Mesenchymal stem cell (in vitro differentiated cells and primary cell): ENCODE measurements at regions not wholly inside any gene's neighbourhood (a gene's known extent, or its start where the extent isn't known, plus 50 kb on each side); places are given as distances from the start of the nearest gene placed in this dataset.

Experiments
- DNase-seq: peaks from one replicate; pipeline ENCODE4 v3.0.0-alpha.2; 2013
- H2AFZ ChIP-seq: one replicate; pipeline ENCODE4 v1.6.1; 2013; ENCODE audit warnings: low read depth, mild to moderate bottlenecking, control low read depth, inconsistent platforms, low read length, moderate library complexity
- H2AK5ac ChIP-seq: 2 replicates; pipeline ENCODE4 v1.6.1; 2013; ENCODE audit warnings: low read length, moderate library complexity, mild to moderate bottlenecking, inconsistent platforms; ENCODE audit not compliant: severe bottlenecking
- H2BK120ac ChIP-seq: one replicate; pipeline ENCODE4 v1.6.1; 2013; ENCODE audit warnings: low read depth, mild to moderate bottlenecking, inconsistent platforms, low read length, moderate library complexity
- H2BK12ac ChIP-seq, 2 experiments: one replicate each; pipeline ENCODE4 v1.6.1; 2013; ENCODE audit warnings: inconsistent platforms in 2 of 2, low read length in 2 of 2, mild to moderate bottlenecking in 2 of 2, moderate library complexity in 2 of 2, control low read depth in 1 of 2
- H2BK15ac ChIP-seq: one replicate; pipeline ENCODE4 v1.6.1; 2013; ENCODE audit warnings: mild to moderate bottlenecking, low read depth, inconsistent platforms; ENCODE audit not compliant: poor library complexity, severe bottlenecking
- H2BK5ac ChIP-seq: 2 replicates; pipeline ENCODE4 v1.6.1; 2013; ENCODE audit warnings: low read depth, mild to moderate bottlenecking, low read length, control low read depth, inconsistent platforms; ENCODE audit not compliant: poor library complexity, severe bottlenecking
- H3K14ac ChIP-seq, 2 experiments: one replicate each; pipeline ENCODE4 v1.6.1; 2013; ENCODE audit warnings: inconsistent platforms in 2 of 2, low read length in 2 of 2, control low read depth in 1 of 2, mild to moderate bottlenecking in 1 of 2, moderate library complexity in 1 of 2
- H3K18ac ChIP-seq, 2 experiments: one replicate each; pipeline ENCODE4 v1.6.1; 2013; ENCODE audit warnings: inconsistent platforms in 2 of 2, low read length in 2 of 2, control low read depth in 1 of 2, low read depth in 1 of 2, mild to moderate bottlenecking in 1 of 2
- H3K23ac ChIP-seq, 2 experiments: one replicate each; pipeline ENCODE4 v1.6.1; 2013; ENCODE audit warnings: inconsistent platforms in 2 of 2, low read length in 2 of 2, mild to moderate bottlenecking in 2 of 2, moderate library complexity in 2 of 2, control low read depth in 1 of 2
- H3K27ac ChIP-seq: 2 replicates; pipeline ENCODE4 v1.5.1; 2013; ENCODE audit warnings: mild to moderate bottlenecking, moderate library complexity, low read length, control low read depth, inconsistent platforms; ENCODE audit not compliant: poor library complexity, severe bottlenecking
- H3K27me3 ChIP-seq, 2 experiments: 2 replicates each; pipeline versions ENCODE4 v1.6.1 to v1.7.0; 2013; ENCODE audit warnings: low read length in 2 of 2, mild to moderate bottlenecking in 2 of 2, moderate library complexity in 2 of 2, control low read depth in 1 of 2, inconsistent platforms in 1 of 2; ENCODE audit not compliant: control insufficient read depth in 1 of 2, insufficient read depth in 1 of 2
- H3K36me3 ChIP-seq, 2 experiments: 2 replicates each; pipeline versions ENCODE4 v1.6.1 to v1.7.0; 2013; ENCODE audit warnings: low read length in 2 of 2, control low read depth in 1 of 2, inconsistent platforms in 1 of 2, low read depth in 1 of 2, mild to moderate bottlenecking in 1 of 2; ENCODE audit not compliant: insufficient read depth in 2 of 2, control insufficient read depth in 1 of 2
- H3K4ac ChIP-seq, 2 experiments: one replicate each; pipeline ENCODE4 v1.6.1; 2013; ENCODE audit warnings: inconsistent platforms in 2 of 2, low read length in 2 of 2, mild to moderate bottlenecking in 2 of 2, moderate library complexity in 2 of 2, control low read depth in 1 of 2, low read depth in 1 of 2
- H3K4me1 ChIP-seq: 2 replicates; pipeline ENCODE4 v1.6.1; 2013; ENCODE audit warnings: low read depth, low read length, control low read depth; ENCODE audit not compliant: control insufficient read depth, insufficient read depth
- H3K4me2 ChIP-seq: 2 replicates; pipeline ENCODE4 v1.6.1; 2013; ENCODE audit warnings: low read length, mild to moderate bottlenecking, inconsistent platforms; ENCODE audit not compliant: poor library complexity, severe bottlenecking
- H3K4me3 ChIP-seq, 2 experiments: 2 replicates each; pipeline versions ENCODE4 v1.5.1 to v1.7.0; 2013; ENCODE audit warnings: low read length in 2 of 2, mild to moderate bottlenecking in 2 of 2, control low read depth in 1 of 2, low read depth in 1 of 2; ENCODE audit not compliant: insufficient read depth in 1 of 2
- H3K79me1 ChIP-seq: replicated peaks from 2 replicates; pipeline ENCODE4 v1.6.1; 2013; ENCODE audit warnings: mild to moderate bottlenecking, control low read depth, low read length, inconsistent platforms; ENCODE audit not compliant: poor library complexity, severe bottlenecking
- H3K9ac ChIP-seq: 2 replicates; pipeline ENCODE4 v1.7.0; 2013; ENCODE audit warnings: mild to moderate bottlenecking, low read length, moderate library complexity
- H3K9me3 ChIP-seq: 2 replicates; pipeline ENCODE4 v1.7.0; 2013; ENCODE audit warnings: mild to moderate bottlenecking, low read length; ENCODE audit not compliant: control insufficient read depth
- H4K8ac ChIP-seq: one replicate; pipeline ENCODE4 v1.6.1; 2013; ENCODE audit warnings: inconsistent platforms, mild to moderate bottlenecking, low read length, moderate library complexity
- H4K91ac ChIP-seq: one replicate; pipeline ENCODE4 v1.6.1; 2013; ENCODE audit warnings: mild to moderate bottlenecking, low read length, inconsistent platforms
- WGBS: methylation state at CpG from one replicate; pipeline ENCODE4 v1.1.7; 2013; ENCODE audit warnings: mixed read lengths; 5-methylcytosine and 5-hydroxymethylcytosine counted together

- DNase-seq: peak; percentile 61
- Histone ChIP-seq H4K8ac (no peak overlapping the region), H3K79me1 (no peaks in the 10 kb centered on the region), H3K27ac (no peak overlapping the region), H3K9ac (no peak overlapping the region), H2AK5ac (no peak overlapping the region), H2BK15ac (no peak overlapping the region), H2BK120ac (no peak overlapping the region), H3K36me3 (no peaks in the 10 kb centered on the region), H2BK5ac (no peak overlapping the region), H3K23ac (no peak overlapping the region), H2BK12ac (no peak overlapping the region), H3K14ac (no peak overlapping the region), H3K4me1 (no peaks in the 10 kb centered on the region), H3K27me3 (no peaks in the 10 kb centered on the region), H2AFZ (no peak overlapping the region), H3K9me3 (no peaks in the 10 kb centered on the region), H3K18ac (no peak overlapping the region), H3K4me3 (no peak overlapping the region), H3K4me2 (no peak overlapping the region), H3K4ac (no peak overlapping the region), H4K91ac (no peak overlapping the region)
- WGBS: 40% methylated on average over 1 of the region's 2 CpGs
These were observed 747.2 kb upstream of the MAN1A1 start for GRCh38 chr6:120096696-120097260.

- Histone ChIP-seq H3K36me3 (no peaks in the 10 kb centered on the region), H3K4me2 (no peak overlapping the region), H2BK15ac (no peak overlapping the region), H3K27me3 (no peaks in the 10 kb centered on the region), H2BK5ac (no peak overlapping the region), H3K4me3 (no peak overlapping the region), H3K4me1 (no peaks in the 10 kb centered on the region), H3K23ac (no peak overlapping the region), H3K9me3 (no peaks in the 10 kb centered on the region), H3K9ac (no peak overlapping the region), H3K18ac (no peak overlapping the region), H2AK5ac (no peak overlapping the region), H4K91ac (no peak overlapping the region), H3K4ac (no peak overlapping the region), H3K14ac (no peak overlapping the region), H3K27ac (no peak overlapping the region), H2BK12ac (no peak overlapping the region), H2BK120ac (no peak overlapping the region), H2AFZ (no peak overlapping the region), H3K79me1 (no peaks in the 10 kb centered on the region), H4K8ac (no peak overlapping the region)
- no peak for DNase-seq
- WGBS: 56% methylated on average over 3 of the region's 5 CpGs
These were observed 733.6 kb upstream of the MAN1A1 start for GRCh38 chr6:120083186-120083585.

- H3K9me3 ChIP-seq: no peaks in the 10 kb centered on the region
- H3K4me2 ChIP-seq: no peak overlapping the region
- no peak overlapping the region for H4K91ac ChIP-seq
- H2BK12ac ChIP-seq: no peak overlapping the region
- no peak overlapping the region for H4K8ac ChIP-seq
- no peak overlapping the region for H2BK5ac ChIP-seq
- H3K4ac ChIP-seq: no peak overlapping the region
- no peak overlapping the region for H3K23ac ChIP-seq
- H3K18ac ChIP-seq: no peak overlapping the region
- H3K27ac ChIP-seq: no peak overlapping the region
- H2AK5ac ChIP-seq: no peak overlapping the region
- 49% methylated on average over 2 of the region's 2 CpGs for WGBS
- no peak overlapping the region for H2AFZ ChIP-seq
- H3K9ac ChIP-seq: no peak overlapping the region
- no peaks in the 10 kb centered on the region for H3K79me1 ChIP-seq
- no peak overlapping the region for H3K4me3 ChIP-seq
- no peaks in the 10 kb centered on the region for H3K27me3 ChIP-seq
- no peak overlapping the region for H2BK120ac ChIP-seq
- DNase-seq: peak; percentile 13
- no peaks in the 10 kb centered on the region for H3K4me1 ChIP-seq
- no peak overlapping the region for H2BK15ac ChIP-seq
- no peak overlapping the region for H3K14ac ChIP-seq
- no peaks in the 10 kb centered on the region for H3K36me3 ChIP-seq
These were observed 727.9 kb upstream of the MAN1A1 start for GRCh38 chr6:120077489-120077888.

- Histone ChIP-seq H3K18ac (no peak overlapping the region), H3K14ac (no peak overlapping the region), H3K79me1 (no peaks in the 10 kb centered on the region), H2BK120ac (no peak overlapping the region), H3K9me3 (peaks cover 33% of the 10 kb centered on the region), H2AFZ (no peak overlapping the region), H2AK5ac (no peak overlapping the region), H3K27ac (no peak overlapping the region), H3K4ac (no peak overlapping the region), H4K91ac (no peak overlapping the region), H3K27me3 (no peaks in the 10 kb centered on the region), H2BK12ac (no peak overlapping the region), H2BK15ac (no peak overlapping the region), H3K4me3 (no peak overlapping the region), H2BK5ac (no peak overlapping the region), H3K23ac (no peak overlapping the region), H3K4me2 (no peak overlapping the region), H4K8ac (no peak overlapping the region), H3K36me3 (no peaks in the 10 kb centered on the region), H3K4me1 (no peaks in the 10 kb centered on the region), H3K9ac (no peak overlapping the region)
- no peak for DNase-seq
- WGBS: 63% methylated on average over 1 of the region's 1 CpG
These were observed 708.8 kb upstream of the MAN1A1 start for GRCh38 chr6:120058410-120058809.
